Panc1 (cell line): ENCODE measurements at regions not wholly inside any gene's neighbourhood (a gene's known extent, or its start where the extent isn't known, plus 50 kb on each side); places are given as distances from the start of the nearest gene placed in this dataset.

Experiments used
- ATAC-seq: fragments of 200-7000 bp; cut with Tn5 transposase; 2 replicates; pipeline ENCODE4 v1.9.1; 2020; ENCODE audit warnings: mild to moderate bottlenecking, moderate library complexity
- BruUV-seq: library from RNA; stranded (reverse); fragments of 400-500 nt; replicated peaks from 2 replicates; lab custom pipeline; 2021; lab: Mats Ljungman, UMichigan
- CTCF ChIA-PET: fragments of 300-600 bp; sonication (Branson Sonifier 250); formaldehyde crosslinking; loops from one replicate; lab custom pipeline; 2022; ENCODE audit warnings: antibody characterized with exemption; lab: Charles Lee
- POLR2A ChIA-PET: fragments of 300-600 bp; sonication (Branson Sonifier 250); formaldehyde crosslinking; loops from one replicate; lab custom pipeline; 2022; ENCODE audit warnings: antibody characterized with exemption; lab: Charles Lee
- DNase-seq: peaks from one replicate; pipeline ENCODE4 v3.0.0-alpha.2; 2010; ENCODE audit warnings: low read depth, low spot score
- H3K27ac ChIP-seq: 2 replicates; pipeline ENCODE4 v1.5.1; 2011; ENCODE audit warnings: mild to moderate bottlenecking, low read length, inconsistent platforms
- H3K27me3 ChIP-seq: fragments of 200-500 bp; sonication (Bioruptor generic); 2 replicates; pipeline ENCODE4 v1.6.0; 2014; ENCODE audit warnings: low read length, inconsistent platforms; ENCODE audit not compliant: control insufficient read depth, insufficient read depth
- H3K36me3 ChIP-seq: fragments of 200-500 bp; sonication (Bioruptor generic); 2 replicates; pipeline ENCODE4 v1.5.1; 2014; ENCODE audit warnings: inconsistent platforms, mild to moderate bottlenecking, low read length, moderate library complexity; ENCODE audit not compliant: control insufficient read depth, insufficient read depth
- H3K4me1 ChIP-seq: 2 replicates; pipeline ENCODE4 v1.5.1; 2011; ENCODE audit warnings: inconsistent platforms, mild to moderate bottlenecking, low read length, moderate library complexity; ENCODE audit not compliant: control insufficient read depth, insufficient read depth
- H3K4me3 ChIP-seq, 2 experiments: 2 replicates each; pipeline ENCODE4 v1.5.1; 2011 to 2012; ENCODE audit warnings: low read depth in 2 of 2, low read length in 2 of 2, mild to moderate bottlenecking in 2 of 2, inconsistent platforms in 1 of 2, moderate library complexity in 1 of 2
- H3K9me3 ChIP-seq: fragments of 200-500 bp; sonication (Bioruptor generic); 2 replicates; pipeline ENCODE4 v1.5.1; 2014; ENCODE audit warnings: low read depth, mild to moderate bottlenecking, inconsistent platforms, low read length, moderate library complexity; ENCODE audit not compliant: control insufficient read depth, insufficient read depth
- CTCF ChIP-seq: fragments of 450-650 bp; IDR thresholded peaks from 2 replicates; pipeline ENCODE4 v1.5.1; 2017; ENCODE audit warnings: mild to moderate bottlenecking
- POLR2AphosphoS5 ChIP-seq: IDR thresholded peaks from 2 replicates; pipeline ENCODE4 v1.6.1; 2012; ENCODE audit warnings: mild to moderate bottlenecking, low read depth, low read length, moderate library complexity
- SIN3A ChIP-seq: IDR thresholded peaks from 2 replicates; pipeline ENCODE4 v1.6.1; 2012; ENCODE audit warnings: low read depth, mild to moderate bottlenecking, low read length, moderate library complexity, borderline replicate concordance; ENCODE audit not compliant: insufficient read depth
- TCF7L2 ChIP-seq: IDR thresholded peaks from 2 replicates; pipeline ENCODE4 v1.6.1; 2011; ENCODE audit warnings: mild to moderate bottlenecking, low read depth, low read length, inconsistent platforms
- in situ Hi-C: cut with HindIII; loops from 2 replicates; pipeline ENCODE4 v1.10.0; 2016; ENCODE audit warnings: low sequenced_read_pairs, low pct_unique_long_range_greater_than_20kb
- intact Hi-C: fragments of 100-400 bp; cut with micrococcal nuclease; formaldehyde crosslinking; loops from one replicate; pipeline ENCODE4 v1.10.0; 2022; ENCODE audit not compliant: unreplicated experiment
- TF ChIP-seq, protein P1 (sequence below), 2 experiments: IDR thresholded peaks; 2 replicates each; pipeline ENCODE4 v1.6.1; 2011 to 2012; ENCODE audit warnings: low read depth in 2 of 2, control low read depth in 1 of 2, low read length in 1 of 2, mild to moderate bottlenecking in 1 of 2, moderate library complexity in 1 of 2; ENCODE audit not compliant: insufficient read depth in 1 of 2

- H3K36me3 ChIP-seq = no peaks in the 10 kb centered on the region
- in situ Hi-C loops (no loop called here), intact Hi-C loops (no loop called here)
- H3K27ac ChIP-seq = no peak overlapping the region
- H3K27me3 ChIP-seq = no peaks in the 10 kb centered on the region
- DNase-seq (no peak), ATAC-seq (no peak)
- H3K9me3 ChIP-seq = no peaks in the 10 kb centered on the region
- no TSS peak for BruUV-seq
- TF ChIP-seq TCF7L2 = no peak
- H3K4me3 ChIP-seq = no peak overlapping the region
- POLR2A ChIA-PET = no interaction called here
- CTCF ChIA-PET = no interaction called here
- H3K4me1 ChIP-seq = no peaks in the 10 kb centered on the region
Observed at GRCh38 chr10:10830293-10830986, 187.2 kb upstream of the CELF2 start.

- peak; percentile 7 for DNase-seq
- ATAC-seq = no peak
- POLR2A ChIA-PET = no interaction called here
- Histone ChIP-seq H3K27ac (no peak overlapping the region), H3K9me3 (no peaks in the 10 kb centered on the region), H3K36me3 (no peaks in the 10 kb centered on the region), H3K27me3 (no peaks in the 10 kb centered on the region), H3K4me1 (no peaks in the 10 kb centered on the region), H3K4me3 (no peak overlapping the region)
- TF ChIP-seq CTCF (no peak), POLR2AphosphoS5 (no peak), TCF7L2 (no peak), SIN3A (no peak)
- TF ChIP-seq, protein P1, sequence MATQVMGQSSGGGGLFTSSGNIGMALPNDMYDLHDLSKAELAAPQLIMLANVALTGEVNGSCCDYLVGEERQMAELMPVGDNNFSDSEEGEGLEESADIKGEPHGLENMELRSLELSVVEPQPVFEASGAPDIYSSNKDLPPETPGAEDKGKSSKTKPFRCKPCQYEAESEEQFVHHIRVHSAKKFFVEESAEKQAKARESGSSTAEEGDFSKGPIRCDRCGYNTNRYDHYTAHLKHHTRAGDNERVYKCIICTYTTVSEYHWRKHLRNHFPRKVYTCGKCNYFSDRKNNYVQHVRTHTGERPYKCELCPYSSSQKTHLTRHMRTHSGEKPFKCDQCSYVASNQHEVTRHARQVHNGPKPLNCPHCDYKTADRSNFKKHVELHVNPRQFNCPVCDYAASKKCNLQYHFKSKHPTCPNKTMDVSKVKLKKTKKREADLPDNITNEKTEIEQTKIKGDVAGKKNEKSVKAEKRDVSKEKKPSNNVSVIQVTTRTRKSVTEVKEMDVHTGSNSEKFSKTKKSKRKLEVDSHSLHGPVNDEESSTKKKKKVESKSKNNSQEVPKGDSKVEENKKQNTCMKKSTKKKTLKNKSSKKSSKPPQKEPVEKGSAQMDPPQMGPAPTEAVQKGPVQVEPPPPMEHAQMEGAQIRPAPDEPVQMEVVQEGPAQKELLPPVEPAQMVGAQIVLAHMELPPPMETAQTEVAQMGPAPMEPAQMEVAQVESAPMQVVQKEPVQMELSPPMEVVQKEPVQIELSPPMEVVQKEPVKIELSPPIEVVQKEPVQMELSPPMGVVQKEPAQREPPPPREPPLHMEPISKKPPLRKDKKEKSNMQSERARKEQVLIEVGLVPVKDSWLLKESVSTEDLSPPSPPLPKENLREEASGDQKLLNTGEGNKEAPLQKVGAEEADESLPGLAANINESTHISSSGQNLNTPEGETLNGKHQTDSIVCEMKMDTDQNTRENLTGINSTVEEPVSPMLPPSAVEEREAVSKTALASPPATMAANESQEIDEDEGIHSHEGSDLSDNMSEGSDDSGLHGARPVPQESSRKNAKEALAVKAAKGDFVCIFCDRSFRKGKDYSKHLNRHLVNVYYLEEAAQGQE (IDR thresholded peaks at IDR 0.05; ENCODE audit: insufficient read depth in 1 of 2, low read depth in 2 of 2, low read length in 1 of 2) = no peak
- in situ Hi-C loops (no loop called here), intact Hi-C loops (no loop called here)
- CTCF ChIA-PET = no interaction called here
- BruUV-seq = no TSS peak
Observed at GRCh38 chr10:10831085-10831484, 186.6 kb upstream of the CELF2 start.

- TF ChIP-seq CTCF = no peak
- no peak for TF ChIP-seq POLR2AphosphoS5
- TF ChIP-seq, protein P1 (IDR thresholded peaks at IDR 0.05; ENCODE audit: insufficient read depth in 1 of 2, low read depth in 2 of 2, low read length in 1 of 2) = no peak
- TF ChIP-seq SIN3A = no peak
- Histone ChIP-seq H3K27ac (no peak overlapping the region), H3K4me1 (no peaks in the 10 kb centered on the region), H3K4me3 (no peak overlapping the region), H3K27me3 (no peaks in the 10 kb centered on the region), H3K9me3 (no peaks in the 10 kb centered on the region), H3K36me3 (no peaks in the 10 kb centered on the region)
- CTCF ChIA-PET = no interaction called here
- intact Hi-C loops = no loop called here
- no TSS peak for BruUV-seq
- POLR2A ChIA-PET = no interaction called here
- no peak for DNase-seq
- ATAC-seq = no peak
- in situ Hi-C loops = no loop called here
Observed at GRCh38 chr10:10833955-10834354, 183.7 kb upstream of the CELF2 start.
